Gastrocnemius medialis (tissue), 4 donors: ENCODE measurements at regions not wholly inside any gene's neighbourhood (a gene's known extent, or its start where the extent isn't known, plus 50 kb on each side); places are given as distances from the start of the nearest gene placed in this dataset.
A peak's percentile ranks its signal among the peaks of the same experiment; 100 is the strongest.

ENCODE experiments used
- ATAC-seq, 2 donors: fragments of 150-250 bp; one replicate each; pipeline ENCODE4 v1.9.1; 2016
- DNase-seq, 2 donors: peaks; one replicate each; pipeline ENCODE4 v3.0.0-alpha.2; 2019
- H3K27ac ChIP-seq, 4 donors: fragments of 200-600 bp; sonication (generic); 1 replicate in 1 of 4; 2 replicates in 3 of 4; pipeline ENCODE4 v1.5.1; 2016 to 2018; ENCODE audit warnings: mild to moderate bottlenecking in 2 of 4, moderate library complexity in 1 of 4
- H3K27me3 ChIP-seq, 3 donors: fragments of 200-600 bp; sonication (generic) in 2 of 3; 1 replicate in 1 of 3; 2 replicates in 2 of 3; pipeline versions ENCODE4 v1.5.1 to v1.6.0; 2016 to 2019; ENCODE audit warnings: mild to moderate bottlenecking in 1 of 3, moderate library complexity in 1 of 3
- H3K36me3 ChIP-seq, 2 donors: fragments of 200-600 bp; sonication (generic) in 1 of 2; one replicate each; pipeline ENCODE4 v1.5.1; 2017 to 2018
- H3K4me1 ChIP-seq, 2 donors: fragments of 200-600 bp; sonication (generic) in 1 of 2; one replicate each; pipeline ENCODE4 v1.5.1; 2016 to 2017; ENCODE audit warnings: mild to moderate bottlenecking in 2 of 2
- H3K4me3 ChIP-seq, 4 donors: fragments of 200-600 bp; sonication (generic) in 3 of 4; 1 replicate in 1 of 4; 2 replicates in 3 of 4; pipeline ENCODE4 v1.5.1; 2016 to 2019; ENCODE audit warnings: mild to moderate bottlenecking in 2 of 4
- H3K9me3 ChIP-seq, 3 donors: fragments of 200-600 bp; sonication (generic) in 2 of 3; 1 replicate in 1 of 3; 2 replicates in 2 of 3; pipeline ENCODE4 v1.5.1; 2016 to 2019
- CTCF ChIP-seq, 5 experiments: fragments of 450-650 bp in 3 of 5; fragments of 200-600 bp in 2 of 5; sonication (generic) in 2 of 5; IDR thresholded peaks in 4 of 5; conservative IDR thresholded peaks in 1 of 5; 1 replicate in 4 of 5; 2 replicates in 1 of 5; pipeline ENCODE4 v1.5.1; 2016 to 2019; ENCODE audit warnings: antibody characterized with exemption in 5 of 5, mild to moderate bottlenecking in 3 of 5, moderate library complexity in 3 of 5
- POLR2A ChIP-seq, 2 donors: fragments of 450-650 bp; IDR thresholded peaks; one replicate each; pipeline ENCODE4 v1.6.1; 2017; ENCODE audit warnings: antibody characterized with exemption in 2 of 2, mild to moderate bottlenecking in 2 of 2, moderate library complexity in 2 of 2
- in situ Hi-C, 4 donors: fragments of 200-750 bp; cut with MboI; loops; one replicate each; pipeline versions ENCODE4 v1.15.0 to v1.8.0; 2017; ENCODE audit warnings: low sequenced_read_pairs in 4 of 4
- intact Hi-C: fragments of 100-400 bp; cut with DNase I; formaldehyde crosslinking; loops from one replicate; pipeline ENCODE4 v1.15.1; 2023; ENCODE audit warnings: low total_unique reads

GRCh38 chr1:4573526-4573925 is 80.9 kb upstream of the AJAP1 start:
- no peak for ATAC-seq
- Histone ChIP-seq H3K27me3 (no peaks in the 10 kb centered on the region), H3K27ac (no peak overlapping the region), H3K4me1 (no peaks in the 10 kb centered on the region), H3K4me3 (no peak overlapping the region), H3K9me3 (no peaks in the 10 kb centered on the region), H3K36me3 (no peaks in the 10 kb centered on the region)
- no peak for DNase-seq
- in situ Hi-C loops: no loop called here
- TF ChIP-seq POLR2A (IDR thresholded peaks at IDR 0.05): no peak
- TF ChIP-seq CTCF (IDR thresholded peaks at IDR 0.05 in 4 of 5, conservative IDR thresholded peaks at IDR 0.05 in 1 of 5): no peak
- intact Hi-C loops: no loop called here

- H3K4me1 ChIP-seq: no peaks in the 10 kb centered on the region
- TF ChIP-seq POLR2A (IDR thresholded peaks at IDR 0.05) (no peak), CTCF (IDR thresholded peaks at IDR 0.05 in 4 of 5, conservative IDR thresholded peaks at IDR 0.05 in 1 of 5) (no peak)
- no peaks in the 10 kb centered on the region for H3K9me3 ChIP-seq
- peaks cover 0 to 7% (median 3%) of the 10 kb centered on the region in 3 donors for H3K27me3 ChIP-seq
- in situ Hi-C loops (no loop called here), intact Hi-C loops (no loop called here)
- DNase-seq (no peak), ATAC-seq (no peak)
- H3K4me3 ChIP-seq: no peak overlapping the region
- no peaks in the 10 kb centered on the region for H3K36me3 ChIP-seq
- H3K27ac ChIP-seq: no peak overlapping the region
Observed at GRCh38 chr1:4581807-4582206, 72.6 kb upstream of the AJAP1 start.

DNA sequence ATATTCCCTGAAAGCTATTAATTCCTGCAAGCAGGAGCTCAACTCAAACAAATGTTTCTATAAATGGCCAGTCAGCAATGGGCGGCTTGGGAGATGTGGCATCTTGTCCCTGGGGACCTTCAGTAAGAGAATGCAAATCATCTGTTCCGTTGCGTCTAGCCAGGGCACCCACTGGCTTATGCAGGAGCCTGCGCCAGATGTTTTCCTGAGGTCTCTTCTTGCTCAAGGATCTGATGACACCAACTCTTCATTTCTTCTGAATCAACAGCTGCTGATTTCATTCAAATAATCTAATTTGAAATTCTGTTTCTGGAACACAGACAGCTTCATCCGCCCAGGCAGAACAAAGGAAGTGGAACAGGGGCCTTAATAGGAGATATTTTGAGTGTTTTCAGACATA is 70.0 kb upstream of the AJAP1 start:
- H3K27ac ChIP-seq: no peak overlapping the region
- no peaks in the 10 kb centered on the region for H3K4me1 ChIP-seq
- in situ Hi-C loops: no loop called here
- H3K27me3 ChIP-seq: peaks cover 0 to 7% (median 3%) of the 10 kb centered on the region in 3 donors
- no peak for TF ChIP-seq POLR2A (IDR thresholded peaks at IDR 0.05)
- no peak for TF ChIP-seq CTCF (IDR thresholded peaks at IDR 0.05 in 4 of 5, conservative IDR thresholded peaks at IDR 0.05 in 1 of 5)
- no peaks in the 10 kb centered on the region for H3K9me3 ChIP-seq
- DNase-seq: no peak
- no peaks in the 10 kb centered on the region for H3K36me3 ChIP-seq
- no peak for ATAC-seq
- no peak overlapping the region for H3K4me3 ChIP-seq
- intact Hi-C loops: no loop called here

DNA sequence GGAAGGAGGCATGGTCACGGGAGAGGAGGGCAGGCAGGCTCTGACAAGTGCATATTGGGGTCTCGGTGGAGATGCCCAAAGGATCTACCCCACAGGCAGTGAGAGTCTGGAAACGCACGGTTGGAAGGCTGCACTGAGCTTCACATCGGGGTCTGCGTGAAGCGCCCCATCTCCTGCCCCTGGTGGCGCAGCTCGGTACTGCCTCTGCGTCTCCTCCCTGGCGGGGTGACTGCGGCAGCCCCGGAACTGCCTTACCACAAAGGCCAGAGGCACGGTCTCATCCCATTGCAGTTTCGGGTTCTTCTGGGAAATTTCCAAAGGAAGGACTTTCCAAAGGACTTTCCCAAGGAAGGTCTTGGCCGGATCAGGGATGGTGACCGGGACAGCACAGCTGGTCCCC is 69.2 kb upstream of the AJAP1 start:
- no peaks in the 10 kb centered on the region for H3K4me1 ChIP-seq
- ATAC-seq (no peak), DNase-seq (no peak)
- H3K9me3 ChIP-seq: no peaks in the 10 kb centered on the region
- in situ Hi-C loops: no loop called here
- peaks cover 0 to 7% (median 3%) of the 10 kb centered on the region in 3 donors for H3K27me3 ChIP-seq
- peak in 3 of 5 experiments; percentile 19 to 44 (median 25) for TF ChIP-seq CTCF (IDR thresholded peaks at IDR 0.05 in 4 of 5, conservative IDR thresholded peaks at IDR 0.05 in 1 of 5)
- no peak for TF ChIP-seq POLR2A (IDR thresholded peaks at IDR 0.05)
- H3K4me3 ChIP-seq: no peak overlapping the region
- H3K36me3 ChIP-seq: no peaks in the 10 kb centered on the region
- intact Hi-C loops: no loop called here
- H3K27ac ChIP-seq: no peak overlapping the region

GRCh38 chr1:4585705-4586104 is 68.7 kb upstream of the AJAP1 start:
- peaks cover 0 to 7% (median 3%) of the 10 kb centered on the region in 3 donors for H3K27me3 ChIP-seq
- ATAC-seq: no peak

More at GRCh38 chr1:4585705-4586104, 68.7 kb upstream of the AJAP1 start:
- no peaks in the 10 kb centered on the region for H3K4me1 ChIP-seq
- no peak overlapping the region for H3K27ac ChIP-seq
- intact Hi-C loops (no loop called here), in situ Hi-C loops (no loop called here)
- H3K9me3 ChIP-seq: no peaks in the 10 kb centered on the region
- TF ChIP-seq CTCF (IDR thresholded peaks at IDR 0.05 in 4 of 5, conservative IDR thresholded peaks at IDR 0.05 in 1 of 5): no peak
- no peak for TF ChIP-seq POLR2A (IDR thresholded peaks at IDR 0.05)
- no peak overlapping the region for H3K4me3 ChIP-seq
- DNase-seq: no peak
- H3K36me3 ChIP-seq: no peaks in the 10 kb centered on the region
